Retinal pigment epithelial cell (primary cell): ENCODE measurements at regions not wholly inside any gene's neighbourhood (a gene's known extent, or its start where the extent isn't known, plus 50 kb on each side); places are given as distances from the start of the nearest gene placed in this dataset.

ENCODE experiments used
- DNase-seq: peaks from one replicate; pipeline ENCODE4 v3.0.0-alpha.2; 2010; ENCODE audit warnings: low read depth
- H3K4me3 ChIP-seq: 2 replicates; pipeline ENCODE4 v1.5.1; 2011; ENCODE audit warnings: mild to moderate bottlenecking, low read length, control low read depth, moderate library complexity
- CTCF ChIP-seq: conservative IDR thresholded peaks from 2 replicates; pipeline ENCODE4 v1.5.1; 2011; ENCODE audit warnings: low read depth, low read length, control low read depth, inconsistent platforms

- TF ChIP-seq CTCF = no peak
- no peak for DNase-seq
- H3K4me3 ChIP-seq = no peak overlapping the region
Measured at GRCh38 chr9:36738318-36738976, 165.8 kb downstream of the MELK start.

GRCh38 chr9:36739373-36740116, 166.8 kb downstream of the MELK start:
- no peak for TF ChIP-seq CTCF
- no peak for DNase-seq
- H3K4me3 ChIP-seq = no peak overlapping the region

- no peak for TF ChIP-seq CTCF
- no peak overlapping the region for H3K4me3 ChIP-seq
- no peak for DNase-seq
Measured at GRCh38 chr9:36742264-36742663, 169.6 kb downstream of the MELK start.

- TF ChIP-seq CTCF = no peak
- DNase-seq = no peak
- H3K4me3 ChIP-seq = no peak overlapping the region
Measured at GRCh38 chr9:36744678-36745077, 172.0 kb downstream of the MELK start.

GRCh38 chr9:36745977-36746376, 173.3 kb downstream of the MELK start:
- no peak overlapping the region for H3K4me3 ChIP-seq
- no peak for TF ChIP-seq CTCF
- no peak for DNase-seq

- DNase-seq = no peak
- H3K4me3 ChIP-seq = no peak overlapping the region
- TF ChIP-seq CTCF = no peak
Measured at GRCh38 chr9:36746415-36746814, 173.7 kb downstream of the MELK start.

GRCh38 chr9:36748322-36748899, 175.7 kb downstream of the MELK start:
- TF ChIP-seq CTCF = no peak
- DNase-seq = no peak
- H3K4me3 ChIP-seq = no peak overlapping the region
